Activated T-cell treated with anti-CD3 and anti-CD28 coated beads, Interleukin-2, amount 50 U/mL, for 48 hours (primary cell): ENCODE measurements at regions not wholly inside any gene's neighbourhood (a gene's known extent, or its start where the extent isn't known, plus 50 kb on each side); places are given as distances from the start of the nearest gene placed in this dataset.
"Not testable (repeated sequence)": the region's sequence is repeated elsewhere in the genome, so short reads cannot be mapped to it uniquely, and the experiment has no call there.

Experiments
- DNase-seq, 2 experiments: peaks; one replicate each; pipeline ENCODE4 v3.0.0-alpha.2; 2020

DNA sequence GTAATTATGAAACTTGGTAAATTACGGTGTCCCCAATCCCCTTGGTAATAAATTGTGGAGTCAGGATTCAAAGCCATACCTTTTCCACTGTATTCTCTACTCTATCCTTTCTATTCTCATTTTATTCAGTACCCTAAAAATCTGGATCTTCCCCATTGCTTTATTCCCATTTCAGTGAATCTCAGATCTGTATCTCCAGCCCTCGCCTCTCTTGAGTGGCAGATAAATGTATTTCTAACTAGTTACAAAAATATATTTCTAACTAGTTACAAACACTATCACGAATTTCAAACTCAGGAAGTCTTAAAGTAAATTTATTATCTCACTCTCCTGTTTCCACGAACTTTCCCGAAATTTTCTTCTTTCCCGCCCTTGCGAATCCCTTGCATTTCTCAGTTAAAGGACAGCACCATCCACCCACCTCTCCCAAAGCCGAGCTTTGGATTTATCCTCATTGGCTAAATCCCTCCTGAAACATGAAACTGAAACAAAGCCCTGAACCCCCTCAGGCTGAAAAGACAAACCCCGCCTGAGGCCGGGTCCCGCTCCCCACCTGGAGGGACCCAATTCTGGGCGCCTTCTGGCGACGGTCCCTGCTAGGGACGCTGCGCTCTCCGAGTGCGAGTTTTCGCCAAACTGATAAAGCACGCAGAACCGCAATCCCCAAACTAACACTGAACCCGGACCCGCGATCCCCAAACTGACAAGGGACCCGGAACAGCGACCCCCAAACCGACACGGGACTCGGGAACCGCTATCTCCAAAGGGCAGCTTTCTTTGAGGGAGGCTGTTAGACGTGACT lies 164.3 kb upstream of the PABPC3 start:
- DNase-seq, result no peak

DNA sequence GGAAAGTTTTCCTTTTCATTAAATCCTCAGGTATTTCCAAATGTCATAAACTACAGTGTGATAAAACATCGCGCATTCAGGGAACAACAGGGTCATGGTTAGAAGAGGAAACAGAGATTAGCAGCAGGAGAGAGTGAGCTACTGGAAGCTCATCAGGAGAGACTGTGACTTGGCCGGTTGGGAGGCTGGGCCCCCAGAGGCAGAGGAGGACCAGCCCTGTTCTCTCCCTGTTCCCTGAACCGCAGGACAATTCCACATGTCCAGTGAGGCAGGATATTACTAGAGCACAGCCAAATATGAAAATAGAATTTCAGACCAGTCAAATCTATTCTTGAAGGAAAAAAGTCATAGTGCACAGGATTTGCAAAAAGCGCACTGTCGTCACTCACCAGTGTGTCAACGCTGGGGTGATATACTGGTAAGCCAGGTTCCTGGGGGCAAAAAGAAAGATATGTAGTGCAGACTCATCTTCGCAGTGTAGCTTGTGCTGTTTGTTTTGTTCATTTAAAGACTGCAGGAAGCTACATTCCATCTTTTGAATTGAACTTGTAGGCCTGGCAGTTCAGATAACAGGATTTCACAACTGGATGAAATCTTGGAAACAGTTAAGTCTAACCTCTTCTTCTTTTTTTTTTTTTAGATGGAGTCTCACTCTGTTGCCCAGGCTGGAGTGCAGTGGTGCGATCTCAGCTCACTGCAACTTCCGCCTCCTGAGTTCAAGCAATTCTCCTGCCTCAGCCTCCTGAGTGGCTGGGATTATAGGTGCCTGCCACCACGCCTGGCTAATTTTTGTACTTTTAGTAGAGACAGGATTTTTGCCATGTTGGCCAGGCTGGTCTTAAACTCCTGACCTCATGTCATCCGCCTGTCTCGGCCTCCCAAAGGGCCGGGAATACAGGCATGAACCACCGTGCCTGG lies 162.6 kb upstream of the PABPC3 start:
- DNase-seq, result not testable (repeated sequence)

DNA sequence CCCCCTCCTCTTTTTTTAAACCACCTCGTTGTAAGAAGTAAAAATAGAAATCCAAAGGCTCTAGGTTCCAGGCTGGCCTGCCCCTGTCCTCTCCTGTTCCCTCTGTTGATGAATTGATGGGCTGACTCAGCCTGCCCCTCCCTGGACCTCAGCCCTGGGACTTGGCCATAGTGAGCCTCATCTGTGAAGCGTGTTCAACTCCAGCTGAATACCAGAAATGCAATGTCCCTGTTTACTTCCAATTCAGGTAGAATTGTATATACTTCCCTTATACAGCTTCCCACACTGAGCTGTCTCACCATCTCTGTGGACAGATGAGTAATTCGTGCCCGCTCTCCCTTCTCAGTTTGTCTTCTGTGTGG lies 161.9 kb upstream of the PABPC3 start:
- not testable (repeated sequence) for DNase-seq

DNA sequence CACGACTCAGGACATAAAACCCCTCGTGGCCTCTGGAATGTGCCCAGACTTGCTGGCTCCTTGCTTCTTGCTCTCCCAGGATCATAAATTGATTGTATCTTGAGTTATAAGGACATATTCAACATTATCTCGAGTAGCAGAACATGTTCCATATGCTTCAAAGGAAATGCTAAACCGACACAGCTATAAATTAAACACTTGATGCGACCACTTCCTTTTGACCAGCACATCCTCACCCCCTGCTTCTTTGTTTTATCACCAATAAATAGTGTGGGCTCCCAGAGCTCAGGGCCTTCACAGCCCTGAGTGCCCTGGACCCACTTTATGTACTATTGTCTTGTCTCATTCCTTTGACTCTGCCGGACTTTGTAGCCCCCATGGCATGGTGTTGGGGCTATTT lies 157.0 kb upstream of the PABPC3 start:
- DNase-seq, result no peak

DNA sequence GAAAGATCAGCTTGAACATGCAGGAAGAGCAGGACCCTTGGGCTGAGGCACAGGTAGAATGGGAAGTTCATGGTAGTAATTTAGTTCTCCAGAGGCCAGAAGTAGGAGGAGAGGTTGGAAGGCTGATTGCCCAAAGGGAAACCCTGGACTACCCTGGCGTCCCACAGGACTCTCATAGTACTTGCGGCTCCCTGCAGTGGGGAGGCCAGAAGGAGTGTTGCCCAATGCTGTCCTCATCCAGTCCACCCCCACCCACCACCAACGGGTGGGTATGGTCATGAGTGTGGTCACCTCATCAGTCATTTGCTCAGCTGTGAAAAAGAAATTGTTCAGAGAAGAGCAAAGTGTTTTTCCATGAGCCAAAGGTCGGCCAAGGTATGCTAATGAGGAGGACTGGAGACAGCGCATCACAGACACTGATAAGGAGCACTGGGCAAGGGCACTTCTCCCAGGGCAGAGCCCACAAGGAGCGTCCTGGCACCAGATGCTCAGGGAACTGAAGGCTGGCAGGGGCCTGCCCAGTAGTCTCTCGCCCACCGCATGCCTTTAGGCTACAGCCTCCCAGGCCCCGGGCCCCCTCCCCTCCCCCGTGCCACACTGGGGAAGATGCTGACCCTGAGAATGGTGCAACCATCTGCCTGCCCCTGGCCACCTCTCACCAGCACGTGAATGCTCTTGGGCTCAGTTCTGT lies 154.8 kb upstream of the PABPC3 start:
- DNase-seq, result not testable (repeated sequence)

DNA sequence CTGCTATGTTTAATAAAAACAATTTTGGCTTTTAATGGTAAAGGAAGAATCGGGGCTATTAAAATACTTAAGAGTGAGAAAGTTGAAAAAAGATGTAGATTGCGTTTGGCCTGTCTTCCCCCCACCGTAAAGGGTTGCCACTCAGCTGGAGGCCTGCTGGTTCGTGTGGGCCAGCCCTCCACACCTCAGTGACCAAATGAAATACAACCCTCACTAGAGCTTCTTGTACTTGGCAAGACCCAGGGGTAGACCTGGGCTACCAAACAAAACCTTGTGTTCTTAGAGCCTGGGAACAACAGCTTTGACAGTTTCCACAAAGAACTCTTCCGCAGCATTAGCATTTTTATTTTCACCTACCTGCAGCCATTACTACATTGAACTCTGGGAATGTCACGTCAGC lies 152.8 kb upstream of the PABPC3 start:
- no peak for DNase-seq

DNA sequence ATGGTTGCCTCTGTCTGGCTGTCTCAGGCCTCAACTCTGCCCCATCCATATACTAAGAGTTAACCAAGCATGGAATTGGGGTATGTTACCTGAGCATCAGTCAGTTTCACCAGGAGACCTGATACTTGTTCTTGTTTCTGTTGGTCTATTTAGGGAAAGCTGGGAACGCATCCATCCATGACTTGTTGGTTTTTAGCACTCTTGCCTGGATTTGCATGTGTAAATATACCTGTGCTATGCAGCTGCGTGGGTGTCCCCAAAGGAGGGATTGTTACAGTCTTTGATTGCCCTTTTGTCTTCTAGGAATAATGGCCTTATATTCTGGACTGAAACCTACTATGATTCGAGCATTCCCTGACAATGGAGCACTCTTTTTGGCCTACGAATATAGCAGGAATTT lies 151.9 kb upstream of the PABPC3 start:
- not testable (repeated sequence) for DNase-seq

DNA sequence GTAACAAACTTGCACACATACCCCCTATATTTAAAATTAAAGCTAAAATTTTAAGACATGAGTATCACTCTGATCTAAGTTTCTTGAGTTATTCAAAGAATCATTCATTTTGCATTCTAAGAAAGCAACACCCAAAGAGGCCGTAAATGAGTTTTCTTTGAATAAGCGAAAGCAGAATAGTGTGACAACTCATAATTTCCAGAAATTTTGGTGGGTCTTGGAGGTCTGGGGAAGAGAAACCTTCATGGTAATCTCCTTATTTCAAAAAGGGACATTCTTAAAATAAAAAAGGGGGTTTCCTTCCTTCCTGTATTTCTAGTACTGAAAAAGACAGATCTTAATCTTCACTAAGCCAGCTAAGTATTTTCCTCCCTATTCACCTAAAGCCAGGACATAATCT lies 147.0 kb upstream of the PABPC3 start:
- not testable (repeated sequence) for DNase-seq

DNA sequence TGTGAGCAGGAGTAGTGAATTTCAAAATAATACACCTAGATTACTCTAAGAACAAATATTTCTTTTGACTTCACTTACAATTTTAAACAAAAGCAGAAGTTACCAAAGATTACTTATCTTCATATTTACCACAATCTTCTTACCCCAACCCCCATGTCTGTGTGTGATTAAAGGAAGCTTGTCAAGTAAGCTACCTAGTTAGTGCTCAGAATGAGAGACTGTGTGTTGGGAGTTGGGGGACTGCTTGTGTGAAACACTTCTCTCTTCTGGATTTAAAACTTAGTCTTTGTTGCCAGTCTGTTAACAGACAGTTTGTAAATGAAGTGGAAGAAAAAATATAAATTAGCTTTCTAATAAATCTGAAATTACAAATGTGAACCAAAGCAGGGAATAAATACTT lies 145.3 kb upstream of the PABPC3 start:
- not testable (repeated sequence) for DNase-seq

DNA sequence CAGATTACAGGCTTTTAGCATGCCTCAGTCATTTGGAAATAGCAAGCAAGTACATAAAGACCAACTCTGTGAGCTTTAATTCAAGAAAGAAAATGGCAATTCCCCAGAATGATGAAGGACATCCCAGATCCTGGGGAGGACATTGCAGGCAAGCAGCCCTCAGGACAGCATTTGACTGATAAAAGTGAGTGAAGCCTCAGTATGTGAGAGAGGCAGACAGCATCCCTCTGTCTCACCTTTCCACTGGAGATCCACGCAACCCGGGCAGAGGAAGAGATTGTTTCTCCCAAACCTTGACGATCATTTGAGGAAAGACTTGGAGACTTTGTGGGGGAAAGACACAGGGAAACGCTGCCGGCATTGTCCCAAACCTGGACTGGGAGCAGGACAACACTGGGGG lies 128.0 kb upstream of the PABPC3 start:
- DNase-seq, result not testable (repeated sequence)

DNA sequence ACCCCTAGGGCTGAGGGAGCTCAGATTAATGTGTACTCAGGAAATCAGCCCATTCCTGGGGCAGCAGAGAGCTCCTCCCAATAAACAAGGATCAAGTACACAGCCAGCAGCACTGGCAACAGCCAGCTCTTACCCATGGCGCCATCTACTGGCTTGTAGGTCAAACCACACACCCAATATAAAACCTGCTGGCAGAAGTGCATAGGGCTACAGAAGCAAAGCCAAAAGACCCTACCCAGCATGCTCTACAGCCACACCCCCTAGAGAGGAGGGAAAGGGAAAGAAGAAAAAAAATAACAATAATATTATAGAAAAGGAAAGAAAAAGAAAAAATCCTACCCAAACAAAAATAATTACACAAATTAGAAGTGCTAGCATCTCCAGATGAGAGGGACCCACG lies 127.5 kb upstream of the PABPC3 start:
- DNase-seq, result peak; percentile 33 to 36

DNA sequence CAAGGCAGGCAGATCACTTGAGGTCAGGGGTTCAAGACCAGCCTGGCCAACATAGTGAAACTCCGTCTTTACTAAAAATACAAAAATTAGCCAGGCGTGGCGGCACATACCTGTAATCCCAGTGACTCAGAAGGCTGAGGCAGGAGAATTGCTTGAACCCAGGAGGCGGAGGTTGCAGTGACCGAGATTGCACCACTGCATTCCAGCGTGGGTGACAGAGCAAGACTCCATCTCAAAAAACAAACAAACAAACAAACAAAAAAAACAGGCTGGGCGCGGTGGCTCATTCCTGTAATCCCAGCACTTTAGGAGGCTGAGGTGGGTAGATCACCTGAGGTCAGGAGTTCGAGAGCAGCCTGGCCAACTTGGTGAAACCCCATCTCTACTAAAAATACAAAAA lies 122.8 kb upstream of the PABPC3 start:
- not testable (repeated sequence) for DNase-seq

DNA sequence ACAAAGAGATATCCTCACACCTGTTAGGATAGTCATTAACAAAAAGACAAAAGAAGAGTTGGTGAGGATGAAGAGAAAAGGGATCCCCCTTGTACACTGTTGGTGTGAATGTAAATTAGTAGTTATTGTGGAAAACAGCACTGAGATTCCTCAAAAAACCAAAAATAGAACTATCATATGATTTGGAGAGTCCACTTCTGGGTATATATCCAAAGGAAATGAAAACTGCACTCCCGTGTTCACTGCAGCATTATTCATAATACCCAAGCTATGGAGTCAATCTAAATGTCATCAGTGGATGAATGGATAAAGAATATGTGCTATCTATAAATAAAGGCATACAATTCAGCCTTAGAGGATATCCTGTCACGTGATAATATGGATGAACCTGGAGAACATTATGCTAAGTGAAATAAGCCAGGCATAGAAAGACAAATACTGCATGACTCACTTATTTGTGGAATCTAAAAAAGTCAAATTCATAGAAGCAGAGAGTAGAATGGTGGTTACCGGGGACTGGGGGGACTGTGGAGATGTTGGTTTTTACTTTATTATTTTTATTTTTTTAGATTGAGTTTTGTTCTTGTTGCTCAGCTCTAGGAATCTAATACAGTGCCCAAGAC lies 114.6 kb upstream of the PABPC3 start:
- DNase-seq, result not testable (repeated sequence)

DNA sequence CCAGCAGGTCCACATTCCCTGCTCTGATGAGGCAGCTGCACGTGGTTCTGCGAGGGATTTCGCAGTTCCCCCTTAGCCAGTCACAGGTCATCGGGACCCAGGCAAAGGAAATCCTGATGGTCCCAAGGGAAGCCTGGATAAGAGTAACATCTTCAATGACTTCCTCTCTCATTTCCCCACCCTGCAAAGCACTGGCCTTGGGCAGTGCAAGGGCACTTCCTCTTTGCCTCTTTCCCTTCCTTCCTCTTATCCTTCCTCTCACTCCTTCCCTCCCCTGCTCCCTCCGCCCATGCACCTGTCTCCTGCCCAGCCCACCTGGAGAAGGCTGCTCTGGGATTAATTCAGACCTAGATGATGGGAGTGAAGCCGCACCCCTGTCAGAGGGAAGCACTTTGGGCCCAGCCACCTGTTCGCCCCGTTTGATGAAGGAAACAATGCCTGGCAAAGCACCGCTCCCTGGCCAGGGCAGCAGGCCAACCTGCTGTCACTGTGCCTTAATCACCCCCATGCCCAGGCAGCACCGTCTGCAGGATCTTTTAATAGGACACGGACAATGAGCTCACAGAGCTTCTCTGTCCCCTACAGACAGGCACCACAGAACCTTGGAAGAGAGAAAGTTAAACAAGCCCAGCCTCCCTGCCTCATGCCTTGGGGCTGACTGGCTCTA lies 113.5 kb upstream of the PABPC3 start:
- no peak for DNase-seq

DNA sequence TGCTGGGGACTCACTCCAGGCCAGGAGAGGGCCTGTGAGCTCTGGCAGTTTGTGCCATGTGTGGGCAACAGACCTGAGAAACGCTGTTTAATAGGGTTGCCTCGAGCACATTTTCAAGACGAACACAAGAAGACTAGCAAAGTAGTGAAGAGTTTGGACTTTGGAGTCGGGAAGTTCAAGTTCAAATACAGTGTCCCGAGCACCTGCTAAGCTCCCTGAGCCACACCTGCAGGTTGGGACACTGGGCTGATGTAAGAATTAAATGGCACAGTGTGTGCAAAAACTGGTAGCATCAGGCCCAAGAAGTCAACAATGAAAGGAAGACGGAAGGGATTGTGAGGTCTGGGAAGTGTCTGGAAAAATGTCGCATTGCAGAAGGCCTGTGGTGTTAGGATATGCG lies 112.8 kb upstream of the PABPC3 start:
- no peak for DNase-seq

DNA sequence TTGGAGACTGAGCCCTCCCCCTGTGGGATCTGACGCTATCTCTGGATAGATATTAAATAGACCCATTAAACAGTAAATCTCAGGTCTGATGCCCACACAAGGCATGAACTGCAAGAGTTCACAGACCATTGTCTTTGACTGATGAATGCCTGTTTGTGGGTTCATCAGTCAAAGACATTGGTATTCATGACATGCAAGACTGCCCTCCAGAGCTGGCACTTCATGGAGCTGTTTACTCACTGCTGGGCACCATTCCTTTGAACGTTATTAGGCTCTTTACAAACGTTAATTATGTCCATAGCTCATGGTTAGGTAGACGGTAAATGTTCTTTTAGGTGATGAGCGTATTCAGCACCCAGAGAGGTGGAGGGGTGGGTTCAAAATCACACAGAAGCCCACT lies 111.8 kb upstream of the PABPC3 start:
- no peak for DNase-seq

DNA sequence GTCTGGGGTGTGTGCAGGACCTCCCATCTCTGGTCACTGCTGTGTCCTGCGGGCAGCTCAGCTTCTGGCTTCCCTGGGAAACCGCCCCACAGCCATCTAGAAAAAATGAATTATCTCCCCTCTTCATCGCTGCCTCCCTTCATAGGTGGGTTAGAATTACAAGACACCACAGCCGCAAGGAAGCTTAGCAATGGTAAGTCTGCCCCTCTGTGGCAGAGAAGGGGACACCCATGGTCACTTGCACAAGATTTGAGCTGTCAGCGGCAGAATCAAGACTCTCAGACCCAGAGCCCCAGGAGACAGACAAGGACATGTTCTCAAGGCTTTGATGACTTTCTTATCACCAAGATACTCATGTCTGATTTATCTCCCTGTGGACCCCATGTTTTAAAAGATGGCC lies 110.8 kb upstream of the PABPC3 start:
- DNase-seq, result no peak

DNA sequence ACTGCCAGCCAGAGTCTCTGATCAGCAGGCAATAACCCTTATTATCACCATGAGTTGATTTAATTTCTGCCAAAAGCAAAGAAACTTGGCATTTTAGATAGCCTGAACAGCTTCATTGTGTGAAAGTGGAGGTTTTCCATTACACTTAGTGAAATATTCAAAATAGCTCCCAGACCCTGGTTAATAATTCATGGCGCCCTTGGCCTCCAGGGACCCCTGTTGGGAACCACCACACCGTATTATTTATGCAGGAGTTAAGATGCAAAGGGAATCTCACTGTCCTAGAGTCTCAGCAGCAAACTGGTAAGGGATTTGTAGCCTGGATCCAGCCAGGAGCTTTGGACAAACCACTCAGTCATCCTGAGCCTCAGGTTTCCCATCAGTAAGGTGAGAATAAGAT lies 110.0 kb upstream of the PABPC3 start:
- DNase-seq, result no peak

DNA sequence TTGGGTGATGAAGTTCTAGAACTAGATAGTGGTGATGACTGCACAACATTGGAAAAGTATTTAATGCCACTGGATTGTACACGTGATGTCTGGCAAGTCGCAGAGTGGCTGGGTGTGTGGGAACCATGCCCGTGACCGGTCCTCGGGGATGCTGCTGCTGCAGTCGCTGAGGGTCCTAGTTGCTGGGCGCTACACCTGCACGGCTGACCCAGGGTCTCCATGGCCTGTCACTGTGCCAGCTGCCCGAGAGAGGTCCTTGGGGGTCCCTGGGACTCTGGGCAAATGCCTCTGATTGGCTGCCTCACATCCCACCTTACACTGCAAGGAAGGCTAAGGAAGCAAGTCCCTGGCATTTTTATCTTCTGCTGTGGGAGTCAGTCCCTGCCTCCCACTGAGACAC lies 109.1 kb upstream of the PABPC3 start:
- DNase-seq, result no peak

DNA sequence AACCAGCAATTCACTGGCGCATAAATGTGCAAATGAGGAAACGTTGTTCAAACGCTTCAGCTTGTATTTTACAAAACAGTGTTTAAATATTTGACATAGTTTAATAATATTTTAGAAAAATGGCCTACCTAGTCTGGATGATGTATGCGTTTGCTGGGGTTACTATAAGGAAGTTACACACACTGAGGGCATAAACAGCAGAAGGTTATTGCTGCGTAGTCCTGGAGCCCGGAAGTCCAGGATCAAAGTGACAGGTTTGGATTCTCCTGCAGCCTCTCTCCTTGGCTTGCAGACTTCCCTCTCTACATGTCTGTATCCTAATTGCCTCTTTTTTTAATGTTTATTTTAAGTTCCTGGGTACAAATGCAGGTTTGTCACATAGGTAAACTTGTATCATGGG lies 106.0 kb upstream of the PABPC3 start:
- not testable (repeated sequence) for DNase-seq

DNA sequence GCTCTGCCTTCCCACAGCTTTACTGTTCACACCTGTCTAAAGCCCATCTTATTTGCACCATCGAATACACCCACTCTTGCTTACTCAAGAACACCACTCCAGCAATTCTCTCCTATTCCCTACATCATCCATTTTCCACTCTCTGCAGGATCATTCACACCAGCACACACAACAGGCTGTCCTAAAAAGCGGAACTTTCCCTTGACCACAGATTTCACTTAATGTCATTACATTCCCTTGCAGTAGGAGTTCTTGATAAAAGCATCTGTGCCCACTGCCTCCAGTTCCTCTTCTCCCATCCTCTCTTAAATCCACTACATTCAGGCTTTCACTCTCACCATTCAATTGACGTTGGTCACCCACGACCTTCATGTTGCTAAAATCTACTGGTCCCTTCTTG lies 103.0 kb upstream of the PABPC3 start:
- not testable (repeated sequence) for DNase-seq

DNA sequence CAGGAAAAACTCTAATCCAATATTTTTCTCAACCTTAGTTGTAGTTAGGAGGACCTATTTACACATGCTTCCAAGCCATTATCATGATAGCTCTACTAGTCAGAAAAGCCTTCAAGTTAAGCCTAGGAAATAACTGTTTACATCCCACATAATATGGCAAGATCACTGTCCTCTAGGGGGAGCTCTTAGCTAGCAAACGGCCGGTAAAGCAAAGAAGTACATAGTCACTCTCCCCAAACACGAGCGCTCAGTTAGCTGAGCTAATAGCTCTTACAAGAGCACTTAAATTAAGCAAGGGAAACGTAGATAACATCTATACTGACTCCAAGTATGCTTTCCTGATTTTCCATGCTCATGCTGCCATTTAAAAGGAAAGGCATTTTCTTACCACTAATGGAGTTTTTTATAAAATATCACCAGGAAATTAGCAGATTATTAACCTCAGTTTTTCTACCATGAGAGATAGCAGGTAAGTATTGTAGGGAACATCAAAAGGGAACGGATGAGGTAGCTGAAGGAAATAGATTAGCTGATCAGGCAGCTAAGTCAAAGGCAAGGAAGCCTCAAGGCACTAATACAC lies 100.6 kb upstream of the PABPC3 start:
- peak; percentile 46 to 56 for DNase-seq
